Epithelial cell of prostate (primary cell): ENCODE measurements at regions not wholly inside any gene's neighbourhood (a gene's known extent, or its start where the extent isn't known, plus 50 kb on each side); places are given as distances from the start of the nearest gene placed in this dataset.

Experiments used
- DNase-seq: peaks from one replicate; pipeline ENCODE4 v3.0.0-alpha.2; 2011; ENCODE audit warnings: low read depth, low spot score
- H3K27ac ChIP-seq: fragments of 450-650 bp; 2 replicates; pipeline ENCODE4 v1.5.1; 2017; ENCODE audit warnings: mild to moderate bottlenecking

GRCh38 chr2:138103156-138103555, 138.9 kb downstream of the HNMT start:
- H3K27ac ChIP-seq: no peak overlapping the region
- DNase-seq: no peak

- H3K27ac ChIP-seq: no peak overlapping the region
- DNase-seq: no peak
Measured at GRCh38 chr2:138104071-138104470, 139.8 kb downstream of the HNMT start.

- H3K27ac ChIP-seq: no peak overlapping the region
- no peak for DNase-seq
Measured at GRCh38 chr2:138105358-138105757, 141.1 kb downstream of the HNMT start.

GRCh38 chr2:138106606-138107005, 142.3 kb downstream of the HNMT start:
- H3K27ac ChIP-seq: no peak overlapping the region
- DNase-seq: no peak

- H3K27ac ChIP-seq: peak overlapping the region; percentile 11
- no peak for DNase-seq
Measured at GRCh38 chr2:138107288-138107687, 143.0 kb downstream of the HNMT start.

- DNase-seq: no peak
- H3K27ac ChIP-seq: no peak overlapping the region
Measured at GRCh38 chr2:138110453-138111083, 146.3 kb downstream of the HNMT start.

- H3K27ac ChIP-seq: no peak overlapping the region
- DNase-seq: no peak
Measured at GRCh38 chr2:138112536-138112935, 148.3 kb downstream of the HNMT start.

GRCh38 chr2:138113871-138114525, 149.7 kb downstream of the HNMT start:
- no peak for DNase-seq
- H3K27ac ChIP-seq: no peak overlapping the region

- DNase-seq: peak; percentile 26
- no peak overlapping the region for H3K27ac ChIP-seq
Measured at GRCh38 chr2:138115666-138116065, 151.4 kb downstream of the HNMT start.

GRCh38 chr2:138116456-138116855, 152.2 kb downstream of the HNMT start:
- no peak overlapping the region for H3K27ac ChIP-seq
- peak; percentile 67 for DNase-seq

GRCh38 chr2:138121666-138122661, 157.7 kb downstream of the HNMT start:
- peak; percentile 89 for DNase-seq
- H3K27ac ChIP-seq: peak overlapping the region; percentile 88

- peak; percentile 40 for DNase-seq
- peak overlapping the region; percentile 88 for H3K27ac ChIP-seq
Measured at GRCh38 chr2:138122891-138123290, 158.6 kb downstream of the HNMT start.

GRCh38 chr2:138123741-138124140, 159.5 kb downstream of the HNMT start:
- H3K27ac ChIP-seq: peak overlapping the region; percentile 88

GRCh38 chr2:138124521-138124920, 160.2 kb downstream of the HNMT start:
- H3K27ac ChIP-seq: no peak overlapping the region
- no peak for DNase-seq

More at GRCh38 chr2:138123741-138124140, 159.5 kb downstream of the HNMT start:
- no peak for DNase-seq

GRCh38 chr2:138125306-138126288, 161.3 kb downstream of the HNMT start:
- DNase-seq: no peak

GRCh38 chr2:138132108-138132507, 167.8 kb downstream of the HNMT start:
- no peak for DNase-seq
- no peak overlapping the region for H3K27ac ChIP-seq

More at GRCh38 chr2:138125306-138126288, 161.3 kb downstream of the HNMT start:
- H3K27ac ChIP-seq: no peak overlapping the region

- no peak for DNase-seq
- no peak overlapping the region for H3K27ac ChIP-seq
Measured at GRCh38 chr2:138137949-138138348, 173.7 kb downstream of the HNMT start.

- no peak for DNase-seq
Measured at GRCh38 chr2:138147796-138148195, 183.5 kb downstream of the HNMT start.

GRCh38 chr2:138155304-138155703, 191.0 kb downstream of the HNMT start:
- H3K27ac ChIP-seq: no peak overlapping the region
- DNase-seq: no peak

More at GRCh38 chr2:138147796-138148195, 183.5 kb downstream of the HNMT start:
- H3K27ac ChIP-seq: no peak overlapping the region
